ENCODE measurements at regions not wholly inside any gene's neighbourhood (a gene's known extent, or its start where the extent isn't known, plus 50 kb on each side); places are given as distances from the start of the nearest gene placed in this dataset.

DNA sequence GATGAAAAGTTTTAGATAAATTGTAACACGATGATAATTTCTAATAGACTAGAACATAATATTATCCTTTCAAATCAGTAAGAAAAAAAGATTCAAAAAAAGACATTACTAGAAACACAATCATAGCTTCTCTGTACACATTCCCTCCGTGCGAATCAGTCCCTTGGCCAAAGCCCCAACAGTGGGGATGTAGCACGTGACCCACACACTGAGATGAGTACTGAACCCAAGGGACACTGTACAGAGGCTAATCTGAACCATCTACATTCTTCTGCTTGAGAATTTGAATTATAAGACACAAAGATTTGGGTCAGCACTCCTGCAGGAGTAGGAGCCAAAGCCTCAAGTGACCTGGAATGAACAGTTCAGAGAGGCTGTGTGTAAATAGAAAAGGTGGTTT is 353.7 kb downstream of the INSC start:
- peaks cover 0 to under 1% (median 0%) of the 10 kb centered on the region in 7 donors for H3K27me3 ChIP-seq
- H3K4me3 ChIP-seq, result no peak overlapping the region
- no peaks in the 10 kb centered on the region for H3K4me1 ChIP-seq
- no peaks in the 10 kb centered on the region for H3K36me3 ChIP-seq
- intact Hi-C loops (cut with DNase I), result no loop called here
- ATAC-seq (no peak), DNase-seq (no peak)
- WGBS, 2 donors, result 76 to 77% methylated on average over 4 of the region's 4 CpGs
- H3K27ac ChIP-seq, result no peak overlapping the region
- TF ChIP-seq, protein P1, sequence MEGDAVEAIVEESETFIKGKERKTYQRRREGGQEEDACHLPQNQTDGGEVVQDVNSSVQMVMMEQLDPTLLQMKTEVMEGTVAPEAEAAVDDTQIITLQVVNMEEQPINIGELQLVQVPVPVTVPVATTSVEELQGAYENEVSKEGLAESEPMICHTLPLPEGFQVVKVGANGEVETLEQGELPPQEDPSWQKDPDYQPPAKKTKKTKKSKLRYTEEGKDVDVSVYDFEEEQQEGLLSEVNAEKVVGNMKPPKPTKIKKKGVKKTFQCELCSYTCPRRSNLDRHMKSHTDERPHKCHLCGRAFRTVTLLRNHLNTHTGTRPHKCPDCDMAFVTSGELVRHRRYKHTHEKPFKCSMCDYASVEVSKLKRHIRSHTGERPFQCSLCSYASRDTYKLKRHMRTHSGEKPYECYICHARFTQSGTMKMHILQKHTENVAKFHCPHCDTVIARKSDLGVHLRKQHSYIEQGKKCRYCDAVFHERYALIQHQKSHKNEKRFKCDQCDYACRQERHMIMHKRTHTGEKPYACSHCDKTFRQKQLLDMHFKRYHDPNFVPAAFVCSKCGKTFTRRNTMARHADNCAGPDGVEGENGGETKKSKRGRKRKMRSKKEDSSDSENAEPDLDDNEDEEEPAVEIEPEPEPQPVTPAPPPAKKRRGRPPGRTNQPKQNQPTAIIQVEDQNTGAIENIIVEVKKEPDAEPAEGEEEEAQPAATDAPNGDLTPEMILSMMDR (IDR thresholded peaks at IDR 0.05), result no peak
- no peaks in the 10 kb centered on the region for H3K9me3 ChIP-seq

DNA sequence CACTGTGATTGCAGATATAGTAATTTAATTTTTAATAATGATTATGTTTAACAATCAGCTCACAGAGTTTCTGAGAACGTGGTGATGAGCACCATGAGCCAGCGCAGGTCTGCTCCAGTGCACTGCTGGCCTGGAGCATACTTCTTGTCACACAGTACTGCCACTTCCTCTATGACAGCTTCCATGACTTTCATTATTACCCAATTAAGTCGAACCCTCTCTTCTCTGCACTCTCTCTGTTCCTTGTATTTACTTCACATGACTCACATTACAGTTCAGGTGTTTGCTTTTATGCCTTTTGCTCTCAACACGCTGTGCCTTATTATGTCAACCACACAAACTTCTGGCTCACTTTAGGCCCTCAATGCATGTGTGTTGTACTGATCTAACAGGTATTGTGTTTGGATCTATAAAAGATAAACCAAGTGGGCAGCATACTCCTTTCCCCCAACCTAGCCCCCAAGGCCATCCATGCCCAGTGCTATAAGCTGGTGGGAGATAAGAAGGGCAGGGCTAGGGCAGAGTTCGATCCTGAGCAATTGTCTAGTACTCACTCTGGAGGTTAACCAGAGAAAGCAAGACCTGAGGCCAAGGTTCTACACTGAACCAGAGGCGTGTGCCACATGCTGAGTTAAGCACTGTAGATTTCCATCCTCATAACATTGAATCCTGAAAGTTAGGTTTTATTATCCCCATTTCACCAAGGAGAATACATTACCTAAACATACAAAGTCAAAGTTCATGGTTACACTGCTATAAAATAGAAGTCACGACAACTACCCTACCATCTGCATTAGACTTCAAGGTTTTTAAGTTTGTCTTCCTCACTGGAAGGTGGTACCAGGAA is 356.5 kb downstream of the INSC start:
- Histone ChIP-seq H3K27ac (no peak overlapping the region), H3K36me3 (no peaks in the 10 kb centered on the region), H3K9me3 (no peaks in the 10 kb centered on the region), H3K4me1 (no peaks in the 10 kb centered on the region), H3K27me3 (no peaks in the 10 kb centered on the region), H3K4me3 (no peak overlapping the region)
- intact Hi-C loops (cut with DNase I), result no loop called here
- TF ChIP-seq, protein P1 (IDR thresholded peaks at IDR 0.05), result no peak
- ATAC-seq, result no peak
- DNase-seq, result no peak
- WGBS, 2 donors, result 87 to 89% methylated on average over 7 of the region's 7 CpGs

DNA sequence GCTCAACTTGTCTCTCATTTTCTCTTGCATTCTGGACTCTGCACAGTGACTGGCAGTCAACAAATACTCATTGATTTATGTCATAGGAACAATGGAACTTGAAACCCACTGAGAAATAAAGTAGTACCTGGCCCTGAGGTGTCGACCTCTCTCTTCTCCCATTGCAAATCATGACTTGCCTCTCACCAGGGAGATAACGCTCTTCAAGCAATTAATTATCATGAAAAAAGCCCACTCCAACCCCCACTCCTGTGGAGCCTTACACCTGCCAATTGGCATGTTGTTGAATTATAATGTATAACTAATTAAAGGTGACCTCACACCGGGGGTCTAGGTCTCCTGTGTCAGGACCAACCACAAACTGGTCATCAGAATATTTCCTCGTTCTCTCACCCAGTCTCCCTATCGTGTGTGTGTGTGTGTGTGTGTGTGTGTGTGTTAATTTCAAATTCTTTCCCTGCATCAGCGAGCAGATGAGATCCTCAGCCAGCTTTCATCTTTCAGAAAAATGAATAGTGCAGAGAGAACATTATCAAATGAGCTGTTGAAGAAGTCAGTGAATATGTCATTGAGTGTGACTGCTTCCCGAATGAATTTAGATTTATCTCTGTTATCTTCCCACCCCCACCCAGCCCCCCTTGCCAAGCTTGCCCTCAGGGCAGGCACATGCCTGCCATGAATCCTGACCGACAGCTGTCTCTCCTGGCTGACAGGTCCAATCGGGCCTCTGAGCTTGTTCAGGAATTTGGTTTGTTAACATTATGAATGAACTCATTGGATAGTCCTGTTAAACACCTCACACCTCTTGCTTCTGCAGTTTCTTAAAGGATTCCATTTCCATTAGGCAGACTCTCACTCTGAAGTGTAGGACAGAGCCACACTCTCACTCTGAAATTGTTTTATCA is 357.4 kb downstream of the INSC start:
- intact Hi-C loops (cut with DNase I), result no loop called here

More for the DNA sequence above, 357.4 kb downstream of the INSC start:
- no peak for ATAC-seq
- Histone ChIP-seq H3K9me3 (no peaks in the 10 kb centered on the region), H3K4me1 (no peaks in the 10 kb centered on the region), H3K27me3 (no peaks in the 10 kb centered on the region), H3K4me3 (no peak overlapping the region), H3K36me3 (no peaks in the 10 kb centered on the region), H3K27ac (no peak overlapping the region)
- TF ChIP-seq, protein P1 (IDR thresholded peaks at IDR 0.05), result no peak
- DNase-seq, result no peak
- WGBS, 2 donors, result 26 to 28% methylated on average over 9 of the region's 9 CpGs

All from heart right ventricle (tissue), 16 donors.